ENCODE measurements at regions not wholly inside any gene's neighbourhood (a gene's known extent, or its start where the extent isn't known, plus 50 kb on each side); places are given as distances from the start of the nearest gene placed in this dataset.

GRCh38 chr10:57689596-57690297 is 577.9 kb downstream of the IPMK start:
- DNase-seq (ENCODE audit: low spot score) (no peak), ATAC-seq (ENCODE audit: low FRiP score) (no peak)
- no peak for TF ChIP-seq CTCF (IDR thresholded peaks at IDR 0.05)

- DNase-seq (ENCODE audit: low spot score) (no peak), ATAC-seq (ENCODE audit: low FRiP score) (no peak)
- no peak for TF ChIP-seq CTCF (IDR thresholded peaks at IDR 0.05)
These were observed 587.8 kb downstream of the IPMK start for GRCh38 chr10:57679916-57680315.

- DNase-seq (ENCODE audit: low spot score) (no peak), ATAC-seq (ENCODE audit: low FRiP score) (no peak)
- no peak for TF ChIP-seq CTCF (IDR thresholded peaks at IDR 0.05)
These were observed 592.6 kb downstream of the IPMK start for GRCh38 chr10:57675125-57675524.

GRCh38 chr10:57673446-57673960 is 594.2 kb downstream of the IPMK start:
- DNase-seq (ENCODE audit: low spot score) (no peak), ATAC-seq (ENCODE audit: low FRiP score) (no peak)
- TF ChIP-seq CTCF (IDR thresholded peaks at IDR 0.05) = no peak

GRCh38 chr10:57664815-57665214 is 602.9 kb downstream of the IPMK start:
- DNase-seq (ENCODE audit: low spot score) = no peak
- no peak for ATAC-seq (ENCODE audit: low FRiP score)
- TF ChIP-seq CTCF (IDR thresholded peaks at IDR 0.05) = no peak

GRCh38 chr10:57663401-57663800 is 604.3 kb downstream of the IPMK start:
- DNase-seq (ENCODE audit: low spot score) = no peak
- no peak for ATAC-seq (ENCODE audit: low FRiP score)
- TF ChIP-seq CTCF (IDR thresholded peaks at IDR 0.05) = no peak

- DNase-seq (ENCODE audit: low spot score) = no peak
- TF ChIP-seq CTCF (IDR thresholded peaks at IDR 0.05) = no peak
- no peak for ATAC-seq (ENCODE audit: low FRiP score)
These were observed 606.5 kb downstream of the IPMK start for GRCh38 chr10:57661206-57661605.
